ENCODE measurements at regions not wholly inside any gene's neighbourhood (a gene's known extent, or its start where the extent isn't known, plus 50 kb on each side); places are given as distances from the start of the nearest gene placed in this dataset.

GRCh38 chr4:123623611-123624010 is 227.0 kb downstream of the SPRY1 start:
- H3K9me2 ChIP-seq: no peaks in the 10 kb centered on the region
- no peaks in the 10 kb centered on the region for H3F3A ChIP-seq (replicated peaks; ENCODE audit: insufficient read depth)
- no peaks in the 10 kb centered on the region for H3K27me3 ChIP-seq (ENCODE audit: insufficient read depth)
- no peaks in the 10 kb centered on the region for H4K20me1 ChIP-seq (ENCODE audit: insufficient read depth)
- H3K79me2 ChIP-seq (ENCODE audit: insufficient read depth): no peaks in the 10 kb centered on the region
- no peak overlapping the region for H3K9ac ChIP-seq
- no peak overlapping the region for H2AFZ ChIP-seq (ENCODE audit: low read depth)
- no peak for DNase-seq
- H3K4me1 ChIP-seq (ENCODE audit: control insufficient read depth in 1 of 2, insufficient read depth in 2 of 2, low read depth in 1 of 2, low read length in 1 of 2): no peaks in the 10 kb centered on the region
- ChIA-PET POLR2A (no interaction called here), CTCF (no interaction called here)
- H3K27ac ChIP-seq (ENCODE audit: low read depth in 2 of 2, low read length in 1 of 2): no peak overlapping the region
- WGBS (ENCODE audit: low lambda C conversion rate): 57% methylated on average over 1 of the region's 1 CpG
- H3K4me2 ChIP-seq: no peak overlapping the region
- no peak overlapping the region for H3K4me3 ChIP-seq (ENCODE audit: low read depth in 2 of 2, low read length in 1 of 2)
- no peaks in the 10 kb centered on the region for H3K9me3 ChIP-seq
- TF ChIP-seq MEF2A (IDR thresholded peaks at IDR 0.05; ENCODE audit: borderline replicate concordance, low read depth): no peak
- TF ChIP-seq FOSL2 (IDR thresholded peaks at IDR 0.05; ENCODE audit: borderline replicate concordance, low read depth): no peak
- no peak for TF ChIP-seq SIN3A (IDR thresholded peaks at IDR 0.05; ENCODE audit: borderline replicate concordance, low read depth, low read length)
- TF ChIP-seq JUND (IDR thresholded peaks at IDR 0.05): no peak
- no peak for TF ChIP-seq POLR2AphosphoS5 (IDR thresholded peaks at IDR 0.05; ENCODE audit: low read depth, low read length)
- TF ChIP-seq, protein P1, sequence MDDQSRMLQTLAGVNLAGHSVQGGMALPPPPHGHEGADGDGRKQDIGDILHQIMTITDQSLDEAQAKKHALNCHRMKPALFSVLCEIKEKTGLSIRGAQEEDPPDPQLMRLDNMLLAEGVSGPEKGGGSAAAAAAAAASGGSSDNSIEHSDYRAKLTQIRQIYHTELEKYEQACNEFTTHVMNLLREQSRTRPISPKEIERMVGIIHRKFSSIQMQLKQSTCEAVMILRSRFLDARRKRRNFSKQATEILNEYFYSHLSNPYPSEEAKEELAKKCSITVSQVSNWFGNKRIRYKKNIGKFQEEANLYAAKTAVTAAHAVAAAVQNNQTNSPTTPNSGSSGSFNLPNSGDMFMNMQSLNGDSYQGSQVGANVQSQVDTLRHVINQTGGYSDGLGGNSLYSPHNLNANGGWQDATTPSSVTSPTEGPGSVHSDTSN (IDR thresholded peaks at IDR 0.05): no peak
- no peak for TF ChIP-seq USF2 (IDR thresholded peaks at IDR 0.05; ENCODE audit: borderline replicate concordance, low read depth, low read length)
- TF ChIP-seq GABPA (IDR thresholded peaks at IDR 0.05; ENCODE audit: low read depth): no peak
- no peak for TF ChIP-seq EZH2phosphoT487 (IDR thresholded peaks at IDR 0.05; ENCODE audit: borderline replicate concordance, low read depth)
- TF ChIP-seq RCOR1 (IDR thresholded peaks at IDR 0.05; ENCODE audit: low read length): no peak
- no peak for TF ChIP-seq CHD2 (IDR thresholded peaks at IDR 0.05; ENCODE audit: low read length, partially characterized antibody)
- no peak for TF ChIP-seq RAD21 (IDR thresholded peaks at IDR 0.05; ENCODE audit: low read length)
- TF ChIP-seq, protein P2, sequence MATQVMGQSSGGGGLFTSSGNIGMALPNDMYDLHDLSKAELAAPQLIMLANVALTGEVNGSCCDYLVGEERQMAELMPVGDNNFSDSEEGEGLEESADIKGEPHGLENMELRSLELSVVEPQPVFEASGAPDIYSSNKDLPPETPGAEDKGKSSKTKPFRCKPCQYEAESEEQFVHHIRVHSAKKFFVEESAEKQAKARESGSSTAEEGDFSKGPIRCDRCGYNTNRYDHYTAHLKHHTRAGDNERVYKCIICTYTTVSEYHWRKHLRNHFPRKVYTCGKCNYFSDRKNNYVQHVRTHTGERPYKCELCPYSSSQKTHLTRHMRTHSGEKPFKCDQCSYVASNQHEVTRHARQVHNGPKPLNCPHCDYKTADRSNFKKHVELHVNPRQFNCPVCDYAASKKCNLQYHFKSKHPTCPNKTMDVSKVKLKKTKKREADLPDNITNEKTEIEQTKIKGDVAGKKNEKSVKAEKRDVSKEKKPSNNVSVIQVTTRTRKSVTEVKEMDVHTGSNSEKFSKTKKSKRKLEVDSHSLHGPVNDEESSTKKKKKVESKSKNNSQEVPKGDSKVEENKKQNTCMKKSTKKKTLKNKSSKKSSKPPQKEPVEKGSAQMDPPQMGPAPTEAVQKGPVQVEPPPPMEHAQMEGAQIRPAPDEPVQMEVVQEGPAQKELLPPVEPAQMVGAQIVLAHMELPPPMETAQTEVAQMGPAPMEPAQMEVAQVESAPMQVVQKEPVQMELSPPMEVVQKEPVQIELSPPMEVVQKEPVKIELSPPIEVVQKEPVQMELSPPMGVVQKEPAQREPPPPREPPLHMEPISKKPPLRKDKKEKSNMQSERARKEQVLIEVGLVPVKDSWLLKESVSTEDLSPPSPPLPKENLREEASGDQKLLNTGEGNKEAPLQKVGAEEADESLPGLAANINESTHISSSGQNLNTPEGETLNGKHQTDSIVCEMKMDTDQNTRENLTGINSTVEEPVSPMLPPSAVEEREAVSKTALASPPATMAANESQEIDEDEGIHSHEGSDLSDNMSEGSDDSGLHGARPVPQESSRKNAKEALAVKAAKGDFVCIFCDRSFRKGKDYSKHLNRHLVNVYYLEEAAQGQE (IDR thresholded peaks at IDR 0.05; ENCODE audit: low read depth, low read length): no peak
- TF ChIP-seq TEAD4 (IDR thresholded peaks at IDR 0.05; ENCODE audit: borderline replicate concordance, insufficient read depth): no peak
- no peak for TF ChIP-seq FOXM1 (IDR thresholded peaks at IDR 0.05; ENCODE audit: low read depth)
- TF ChIP-seq, protein P3, sequence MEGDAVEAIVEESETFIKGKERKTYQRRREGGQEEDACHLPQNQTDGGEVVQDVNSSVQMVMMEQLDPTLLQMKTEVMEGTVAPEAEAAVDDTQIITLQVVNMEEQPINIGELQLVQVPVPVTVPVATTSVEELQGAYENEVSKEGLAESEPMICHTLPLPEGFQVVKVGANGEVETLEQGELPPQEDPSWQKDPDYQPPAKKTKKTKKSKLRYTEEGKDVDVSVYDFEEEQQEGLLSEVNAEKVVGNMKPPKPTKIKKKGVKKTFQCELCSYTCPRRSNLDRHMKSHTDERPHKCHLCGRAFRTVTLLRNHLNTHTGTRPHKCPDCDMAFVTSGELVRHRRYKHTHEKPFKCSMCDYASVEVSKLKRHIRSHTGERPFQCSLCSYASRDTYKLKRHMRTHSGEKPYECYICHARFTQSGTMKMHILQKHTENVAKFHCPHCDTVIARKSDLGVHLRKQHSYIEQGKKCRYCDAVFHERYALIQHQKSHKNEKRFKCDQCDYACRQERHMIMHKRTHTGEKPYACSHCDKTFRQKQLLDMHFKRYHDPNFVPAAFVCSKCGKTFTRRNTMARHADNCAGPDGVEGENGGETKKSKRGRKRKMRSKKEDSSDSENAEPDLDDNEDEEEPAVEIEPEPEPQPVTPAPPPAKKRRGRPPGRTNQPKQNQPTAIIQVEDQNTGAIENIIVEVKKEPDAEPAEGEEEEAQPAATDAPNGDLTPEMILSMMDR (IDR thresholded peaks at IDR 0.05): no peak
- H3K36me3 ChIP-seq (replicated peaks in 1 of 2; ENCODE audit: control insufficient read depth in 1 of 2, insufficient read depth in 2 of 2, low read length in 1 of 2): no peaks in the 10 kb centered on the region

All from SK-N-SH (cell line).